A673 (cell line): ENCODE measurements at regions not wholly inside any gene's neighbourhood (a gene's known extent, or its start where the extent isn't known, plus 50 kb on each side); places are given as distances from the start of the nearest gene placed in this dataset.

ENCODE experiments used
- BruUV-seq: library from RNA; stranded (reverse); fragments of 400-500 nt; replicated peaks from 2 replicates; lab custom pipeline; 2021; lab: Mats Ljungman, UMichigan
- CTCF ChIA-PET: fragments of 300-600 bp; sonication (Branson Sonifier 250); formaldehyde crosslinking; loops from one replicate; lab custom pipeline; 2022; ENCODE audit warnings: antibody characterized with exemption; lab: Charles Lee
- POLR2A ChIA-PET: fragments of 300-600 bp; sonication (Branson Sonifier 250); formaldehyde crosslinking; loops from one replicate; lab custom pipeline; 2022; ENCODE audit warnings: antibody characterized with exemption; ENCODE audit not compliant: low non-redundant PET; lab: Charles Lee
- DNase-seq: peaks from one replicate; pipeline ENCODE4 v3.0.0-alpha.2; 2015; ENCODE audit warnings: low spot score
- H3K27ac ChIP-seq: fragments of 200-600 bp; sonication (generic); 2 replicates; pipeline ENCODE4 v1.5.1; 2016; ENCODE audit warnings: mixed run types, low read depth, mild to moderate bottlenecking, mixed read lengths, antibody characterized with exemption, low read length; ENCODE audit not compliant: poor library complexity, severe bottlenecking
- H3K27me3 ChIP-seq: fragments of 200-600 bp; sonication (generic); replicated peaks from 2 replicates; pipeline ENCODE4 v1.6.1; 2017; ENCODE audit warnings: mixed run types, low read depth, mild to moderate bottlenecking, mixed read lengths, antibody characterized with exemption, low read length; ENCODE audit not compliant: insufficient read depth, poor library complexity
- H3K36me3 ChIP-seq: fragments of 200-600 bp; sonication (generic); 2 replicates; pipeline ENCODE4 v1.6.1; 2016; ENCODE audit warnings: mixed run types, mild to moderate bottlenecking, mixed read lengths, antibody characterized with exemption, low read length; ENCODE audit not compliant: insufficient read depth, poor library complexity, severe bottlenecking
- H3K4me1 ChIP-seq: fragments of 200-600 bp; sonication (generic); 2 replicates; pipeline ENCODE4 v1.6.1; 2017; ENCODE audit warnings: mixed run types, mild to moderate bottlenecking, mixed read lengths, antibody characterized with exemption, low read length; ENCODE audit not compliant: insufficient read depth, poor library complexity, severe bottlenecking
- H3K4me3 ChIP-seq: fragments of 200-600 bp; sonication (generic); 2 replicates; pipeline ENCODE4 v1.5.1; 2016; ENCODE audit warnings: low read depth, mixed run types, mild to moderate bottlenecking, mixed read lengths, low read length; ENCODE audit not compliant: poor library complexity, severe bottlenecking
- H3K9me3 ChIP-seq: fragments of 200-600 bp; sonication (generic); 2 replicates; pipeline ENCODE4 v1.6.1; 2016; ENCODE audit warnings: mixed run types, low read depth, mild to moderate bottlenecking, mixed read lengths, antibody characterized with exemption, low read length; ENCODE audit not compliant: poor library complexity, severe bottlenecking
- EZH2 ChIP-seq: fragments of 200-600 bp; sonication (generic); IDR thresholded peaks from 2 replicates; pipeline ENCODE4 v1.6.1; 2017; ENCODE audit warnings: borderline replicate concordance, low read depth, mild to moderate bottlenecking, mixed read lengths, antibody characterized with exemption, low read length; ENCODE audit not compliant: poor library complexity, severe bottlenecking
- intact Hi-C: fragments of 100-400 bp; cut with micrococcal nuclease; formaldehyde crosslinking; loops from one replicate; pipeline ENCODE4 v1.10.0; 2022; ENCODE audit not compliant: unreplicated experiment
- TF ChIP-seq, protein P1 (sequence below): fragments of 300-800, 200-600 bp; sonication (generic); conservative IDR thresholded peaks from 2 replicates; pipeline ENCODE4 v1.5.1; 2017; ENCODE audit warnings: low read depth, mild to moderate bottlenecking, antibody characterized with exemption, low read length, moderate library complexity, mixed read lengths

DNA sequence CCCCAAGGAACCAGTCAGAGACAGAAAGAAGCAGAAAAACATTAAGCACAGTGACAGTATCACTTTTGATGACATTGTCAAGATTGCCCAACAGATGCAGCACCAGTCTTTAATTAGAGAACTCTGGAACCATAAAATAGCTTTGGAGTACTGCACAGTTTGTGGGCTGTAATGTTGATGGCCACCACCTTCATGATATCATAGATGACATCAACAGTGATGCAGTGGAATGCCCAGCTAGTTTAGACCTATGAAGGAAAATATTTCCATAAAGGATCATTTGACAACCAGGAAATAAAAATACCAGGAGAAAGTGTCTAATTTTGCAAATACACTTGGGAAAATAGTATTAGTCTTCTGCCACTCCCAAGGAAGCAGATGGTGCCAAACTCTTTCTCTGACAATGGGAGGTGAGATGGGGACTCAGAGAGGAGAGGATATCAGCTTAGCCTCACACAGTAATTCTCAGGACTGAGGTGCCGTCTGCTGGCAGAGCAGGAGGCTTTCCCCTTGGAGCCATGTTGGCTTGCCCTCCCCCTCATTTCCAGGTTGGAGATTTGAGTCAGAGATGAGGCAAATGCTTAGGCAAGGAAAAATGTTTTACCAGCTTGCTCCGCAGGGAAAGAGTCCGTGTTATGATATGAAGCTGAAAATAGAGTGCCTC is 107.5 kb upstream of the CELF4 start:
- no TSS peak for BruUV-seq
- Histone ChIP-seq H3K4me3 (no peak overlapping the region), H3K27me3 (no peaks in the 10 kb centered on the region), H3K9me3 (no peaks in the 10 kb centered on the region), H3K4me1 (no peaks in the 10 kb centered on the region), H3K27ac (no peak overlapping the region), H3K36me3 (no peaks in the 10 kb centered on the region)
- POLR2A ChIA-PET = no interaction called here
- no peak for DNase-seq
- intact Hi-C loops = no loop called here
- CTCF ChIA-PET = no interaction called here
- TF ChIP-seq EZH2 = no peak
- TF ChIP-seq, protein P1, sequence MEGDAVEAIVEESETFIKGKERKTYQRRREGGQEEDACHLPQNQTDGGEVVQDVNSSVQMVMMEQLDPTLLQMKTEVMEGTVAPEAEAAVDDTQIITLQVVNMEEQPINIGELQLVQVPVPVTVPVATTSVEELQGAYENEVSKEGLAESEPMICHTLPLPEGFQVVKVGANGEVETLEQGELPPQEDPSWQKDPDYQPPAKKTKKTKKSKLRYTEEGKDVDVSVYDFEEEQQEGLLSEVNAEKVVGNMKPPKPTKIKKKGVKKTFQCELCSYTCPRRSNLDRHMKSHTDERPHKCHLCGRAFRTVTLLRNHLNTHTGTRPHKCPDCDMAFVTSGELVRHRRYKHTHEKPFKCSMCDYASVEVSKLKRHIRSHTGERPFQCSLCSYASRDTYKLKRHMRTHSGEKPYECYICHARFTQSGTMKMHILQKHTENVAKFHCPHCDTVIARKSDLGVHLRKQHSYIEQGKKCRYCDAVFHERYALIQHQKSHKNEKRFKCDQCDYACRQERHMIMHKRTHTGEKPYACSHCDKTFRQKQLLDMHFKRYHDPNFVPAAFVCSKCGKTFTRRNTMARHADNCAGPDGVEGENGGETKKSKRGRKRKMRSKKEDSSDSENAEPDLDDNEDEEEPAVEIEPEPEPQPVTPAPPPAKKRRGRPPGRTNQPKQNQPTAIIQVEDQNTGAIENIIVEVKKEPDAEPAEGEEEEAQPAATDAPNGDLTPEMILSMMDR = no peak

- H3K4me3 ChIP-seq = no peak overlapping the region
- no peaks in the 10 kb centered on the region for H3K36me3 ChIP-seq
- BruUV-seq = no TSS peak
- H3K9me3 ChIP-seq = no peaks in the 10 kb centered on the region
- no peak overlapping the region for H3K27ac ChIP-seq
- POLR2A ChIA-PET = no interaction called here
- intact Hi-C loops = no loop called here
- H3K4me1 ChIP-seq = no peaks in the 10 kb centered on the region
- CTCF ChIA-PET = no interaction called here
- no peaks in the 10 kb centered on the region for H3K27me3 ChIP-seq
- DNase-seq = no peak
- no peak for TF ChIP-seq EZH2
- TF ChIP-seq, protein P1 = no peak
These were observed 106.4 kb upstream of the CELF4 start for GRCh38 chr18:37672001-37672400.

- H3K4me3 ChIP-seq = no peak overlapping the region
- intact Hi-C loops = no loop called here
- H3K27me3 ChIP-seq = no peaks in the 10 kb centered on the region
- no peaks in the 10 kb centered on the region for H3K36me3 ChIP-seq
- no peak overlapping the region for H3K27ac ChIP-seq
- no peak for DNase-seq
- ChIA-PET CTCF (no interaction called here), POLR2A (no interaction called here)
- no peaks in the 10 kb centered on the region for H3K4me1 ChIP-seq
- no peaks in the 10 kb centered on the region for H3K9me3 ChIP-seq
- TF ChIP-seq, protein P1 = no peak
- TF ChIP-seq EZH2 = no peak
- BruUV-seq = no TSS peak
These were observed 105.9 kb upstream of the CELF4 start for GRCh38 chr18:37671530-37671929.
